ENCODE measurements at regions not wholly inside any gene's neighbourhood (a gene's known extent, or its start where the extent isn't known, plus 50 kb on each side); places are given as distances from the start of the nearest gene placed in this dataset.

DNA sequence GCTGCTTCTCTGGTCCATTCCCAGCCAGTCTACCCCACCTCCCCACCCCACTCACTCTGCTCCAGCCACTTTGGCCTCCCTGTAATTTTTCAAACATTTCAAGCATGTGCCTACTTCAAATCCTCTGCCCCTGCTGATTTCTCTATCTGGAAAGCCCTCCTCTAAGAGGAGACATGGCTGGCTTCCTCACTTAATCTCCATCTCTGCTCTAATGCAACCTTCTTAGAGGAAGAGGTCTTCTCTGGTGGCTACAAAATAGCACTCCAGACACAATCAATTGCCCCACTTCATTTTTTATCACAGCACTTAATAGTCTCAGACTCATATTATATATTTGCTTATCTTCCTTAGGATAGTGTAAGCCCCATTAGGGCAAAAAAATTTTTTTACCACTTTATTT is 161.1 kb upstream of the SLC39A10 start:
- intact Hi-C loops (cut with DNase I; ENCODE audit: low total_unique reads), result no loop called here
- Histone ChIP-seq H3K9me3 (no peaks in the 10 kb centered on the region), H3K27me3 (no peaks in the 10 kb centered on the region), H3K4me1 (no peaks in the 10 kb centered on the region), H3K36me3 (no peaks in the 10 kb centered on the region), H3K27ac (no peak overlapping the region), H3K4me3 (no peak overlapping the region)
- TF ChIP-seq, protein P1, sequence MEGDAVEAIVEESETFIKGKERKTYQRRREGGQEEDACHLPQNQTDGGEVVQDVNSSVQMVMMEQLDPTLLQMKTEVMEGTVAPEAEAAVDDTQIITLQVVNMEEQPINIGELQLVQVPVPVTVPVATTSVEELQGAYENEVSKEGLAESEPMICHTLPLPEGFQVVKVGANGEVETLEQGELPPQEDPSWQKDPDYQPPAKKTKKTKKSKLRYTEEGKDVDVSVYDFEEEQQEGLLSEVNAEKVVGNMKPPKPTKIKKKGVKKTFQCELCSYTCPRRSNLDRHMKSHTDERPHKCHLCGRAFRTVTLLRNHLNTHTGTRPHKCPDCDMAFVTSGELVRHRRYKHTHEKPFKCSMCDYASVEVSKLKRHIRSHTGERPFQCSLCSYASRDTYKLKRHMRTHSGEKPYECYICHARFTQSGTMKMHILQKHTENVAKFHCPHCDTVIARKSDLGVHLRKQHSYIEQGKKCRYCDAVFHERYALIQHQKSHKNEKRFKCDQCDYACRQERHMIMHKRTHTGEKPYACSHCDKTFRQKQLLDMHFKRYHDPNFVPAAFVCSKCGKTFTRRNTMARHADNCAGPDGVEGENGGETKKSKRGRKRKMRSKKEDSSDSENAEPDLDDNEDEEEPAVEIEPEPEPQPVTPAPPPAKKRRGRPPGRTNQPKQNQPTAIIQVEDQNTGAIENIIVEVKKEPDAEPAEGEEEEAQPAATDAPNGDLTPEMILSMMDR (IDR thresholded peaks at IDR 0.05), result no peak
- TF ChIP-seq POLR2AphosphoS5 (IDR thresholded peaks at IDR 0.05) (no peak), POLR2A (IDR thresholded peaks at IDR 0.05) (no peak), EP300 (IDR thresholded peaks at IDR 0.05) (no peak)
- DNase-seq, result no peak

DNA sequence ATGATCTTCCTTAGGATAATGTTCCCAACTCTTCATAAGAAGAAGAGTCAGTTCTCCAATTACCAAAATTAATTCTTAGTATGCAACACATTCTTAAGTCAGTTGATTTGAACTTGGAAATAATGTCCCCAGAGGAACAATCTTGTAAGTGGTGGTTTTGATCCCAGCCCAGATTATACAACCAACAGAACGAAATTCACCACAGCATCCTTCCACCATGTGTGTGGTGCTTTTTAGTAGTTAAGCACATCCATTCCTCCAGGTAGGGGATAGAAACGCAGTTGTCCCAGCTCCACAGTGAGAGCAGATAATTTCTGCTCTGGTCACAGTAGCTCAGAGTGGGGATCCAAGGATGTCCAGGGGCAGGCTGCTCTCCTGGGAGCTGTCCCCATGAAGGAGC is 161.7 kb upstream of the SLC39A10 start:
- Histone ChIP-seq H3K27ac (no peak overlapping the region), H3K36me3 (no peaks in the 10 kb centered on the region), H3K9me3 (no peaks in the 10 kb centered on the region), H3K4me3 (no peak overlapping the region), H3K27me3 (no peaks in the 10 kb centered on the region), H3K4me1 (no peaks in the 10 kb centered on the region)
- TF ChIP-seq EP300 (IDR thresholded peaks at IDR 0.05) (no peak), POLR2A (IDR thresholded peaks at IDR 0.05) (no peak), POLR2AphosphoS5 (IDR thresholded peaks at IDR 0.05) (no peak)
- TF ChIP-seq, protein P1 (IDR thresholded peaks at IDR 0.05), result no peak
- intact Hi-C loops (cut with DNase I; ENCODE audit: low total_unique reads), result no loop called here
- no peak for DNase-seq
- 76 to 92% (median 85%) methylated on average over 2 of the region's 2 CpGs for WGBS, 5 donors

- Histone ChIP-seq H3K9me3 (no peaks in the 10 kb centered on the region), H3K36me3 (no peaks in the 10 kb centered on the region), H3K4me3 (no peak overlapping the region), H3K27ac (no peak overlapping the region), H3K4me1 (no peaks in the 10 kb centered on the region), H3K27me3 (no peaks in the 10 kb centered on the region)
- TF ChIP-seq, protein P1 (IDR thresholded peaks at IDR 0.05), result no peak
- TF ChIP-seq POLR2AphosphoS5 (IDR thresholded peaks at IDR 0.05) (no peak), EP300 (IDR thresholded peaks at IDR 0.05) (no peak), POLR2A (IDR thresholded peaks at IDR 0.05) (no peak)
- intact Hi-C loops (cut with DNase I; ENCODE audit: low total_unique reads), result no loop called here
- DNase-seq, result no peak
- 88 to 92% (median 91%) methylated on average over 2 of the region's 2 CpGs for WGBS, 5 donors
Measured at GRCh38 chr2:195494451-195494850, 162.6 kb upstream of the SLC39A10 start.

- Histone ChIP-seq H3K36me3 (no peaks in the 10 kb centered on the region), H3K27ac (no peak overlapping the region), H3K9me3 (no peaks in the 10 kb centered on the region), H3K4me3 (no peak overlapping the region), H3K4me1 (no peaks in the 10 kb centered on the region), H3K27me3 (no peaks in the 10 kb centered on the region)
- DNase-seq, result no peak
- WGBS, 5 donors, result 89 to 97% (median 94%) methylated on average over 7 of the region's 7 CpGs
- no peak for TF ChIP-seq POLR2A (IDR thresholded peaks at IDR 0.05)
- no peak for TF ChIP-seq POLR2AphosphoS5 (IDR thresholded peaks at IDR 0.05)
- TF ChIP-seq, protein P1 (IDR thresholded peaks at IDR 0.05), result no peak
- no peak for TF ChIP-seq EP300 (IDR thresholded peaks at IDR 0.05)
- intact Hi-C loops (cut with DNase I; ENCODE audit: low total_unique reads), result no loop called here
Measured at GRCh38 chr2:195493416-195493815, 163.6 kb upstream of the SLC39A10 start.

Measured in stomach (tissue), 8 donors.